ENCODE measurements at regions not wholly inside any gene's neighbourhood (a gene's known extent, or its start where the extent isn't known, plus 50 kb on each side); places are given as distances from the start of the nearest gene placed in this dataset.
A peak's percentile ranks its signal among the peaks of the same experiment; 100 is the strongest.

DNA sequence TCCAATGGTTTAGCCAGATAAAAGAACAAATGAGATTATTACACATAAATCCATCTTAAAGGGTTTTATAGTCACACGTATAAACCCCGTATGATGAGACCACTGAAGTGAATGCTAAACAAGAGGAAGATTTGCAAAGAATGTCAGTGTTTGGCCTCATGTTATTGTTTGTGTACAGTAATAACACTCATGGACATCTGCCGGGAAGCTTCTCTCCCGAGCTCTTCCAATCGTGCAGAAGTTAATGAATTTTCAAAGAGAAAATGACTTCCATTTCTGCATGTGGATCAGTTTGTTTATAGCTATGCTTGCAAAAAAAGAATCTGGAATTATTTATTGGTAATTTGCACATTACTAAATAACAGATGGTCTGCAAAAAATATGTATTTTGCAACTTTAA, 88.5 kb upstream of the APCDD1 start:
- H3K4me1 ChIP-seq (ENCODE audit: insufficient read depth, low read length) = no peaks in the 10 kb centered on the region
- H4K20me1 ChIP-seq (ENCODE audit: insufficient read depth, low read length) = no peaks in the 10 kb centered on the region
- no peaks in the 10 kb centered on the region for H3K79me2 ChIP-seq (ENCODE audit: insufficient read depth, low read length)
- no peaks in the 10 kb centered on the region for H3K9me3 ChIP-seq (ENCODE audit: low read depth, low read length)
- no peaks in the 10 kb centered on the region for H3K36me3 ChIP-seq (ENCODE audit: insufficient read depth, low read length)
- H3K27me3 ChIP-seq (ENCODE audit: insufficient read depth, low read length) = peaks cover 7% of the 10 kb centered on the region
- no peak overlapping the region for H2AFZ ChIP-seq (ENCODE audit: low read length)
- H3K4me3 ChIP-seq (ENCODE audit: insufficient read depth, low read length) = no peak overlapping the region
- no peak overlapping the region for H3K27ac ChIP-seq (ENCODE audit: low read depth, low read length)
- H3K4me2 ChIP-seq (ENCODE audit: insufficient read depth, low read length) = no peak overlapping the region
- TF ChIP-seq, protein P1, sequence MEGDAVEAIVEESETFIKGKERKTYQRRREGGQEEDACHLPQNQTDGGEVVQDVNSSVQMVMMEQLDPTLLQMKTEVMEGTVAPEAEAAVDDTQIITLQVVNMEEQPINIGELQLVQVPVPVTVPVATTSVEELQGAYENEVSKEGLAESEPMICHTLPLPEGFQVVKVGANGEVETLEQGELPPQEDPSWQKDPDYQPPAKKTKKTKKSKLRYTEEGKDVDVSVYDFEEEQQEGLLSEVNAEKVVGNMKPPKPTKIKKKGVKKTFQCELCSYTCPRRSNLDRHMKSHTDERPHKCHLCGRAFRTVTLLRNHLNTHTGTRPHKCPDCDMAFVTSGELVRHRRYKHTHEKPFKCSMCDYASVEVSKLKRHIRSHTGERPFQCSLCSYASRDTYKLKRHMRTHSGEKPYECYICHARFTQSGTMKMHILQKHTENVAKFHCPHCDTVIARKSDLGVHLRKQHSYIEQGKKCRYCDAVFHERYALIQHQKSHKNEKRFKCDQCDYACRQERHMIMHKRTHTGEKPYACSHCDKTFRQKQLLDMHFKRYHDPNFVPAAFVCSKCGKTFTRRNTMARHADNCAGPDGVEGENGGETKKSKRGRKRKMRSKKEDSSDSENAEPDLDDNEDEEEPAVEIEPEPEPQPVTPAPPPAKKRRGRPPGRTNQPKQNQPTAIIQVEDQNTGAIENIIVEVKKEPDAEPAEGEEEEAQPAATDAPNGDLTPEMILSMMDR (IDR thresholded peaks at IDR 0.05; ENCODE audit: extremely low read depth, low read depth, low read length) = no peak
- DNase-seq (ENCODE audit: insufficient read length, low spot score, missing footprints) = no peak

DNA sequence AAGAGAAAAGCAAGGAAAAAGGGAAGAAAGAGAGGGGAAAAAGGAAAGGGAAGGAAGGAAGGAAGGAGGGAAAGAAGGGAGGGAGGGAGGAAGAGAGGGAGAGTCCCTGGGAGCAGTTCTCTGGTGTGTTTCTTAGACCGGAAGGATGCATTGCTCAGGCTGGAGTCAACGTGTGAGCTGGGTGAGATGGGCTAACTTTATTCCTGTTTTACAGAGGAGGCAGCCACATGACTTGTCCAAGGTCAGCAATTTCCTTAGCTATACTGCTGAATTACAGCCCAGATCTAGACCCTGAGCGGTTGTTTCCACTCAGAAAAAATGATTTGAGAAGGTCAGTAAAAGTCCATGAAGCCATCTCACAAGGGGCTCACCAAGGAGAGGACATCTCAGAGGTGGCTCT, 86.6 kb upstream of the APCDD1 start:
- H3K36me3 ChIP-seq (ENCODE audit: insufficient read depth, low read length) = no peaks in the 10 kb centered on the region
- DNase-seq (ENCODE audit: insufficient read length, low spot score, missing footprints) = no peak
- TF ChIP-seq, protein P1 (IDR thresholded peaks at IDR 0.05; ENCODE audit: extremely low read depth, low read depth, low read length) = no peak
- no peaks in the 10 kb centered on the region for H3K4me1 ChIP-seq (ENCODE audit: insufficient read depth, low read length)
- H3K4me3 ChIP-seq (ENCODE audit: insufficient read depth, low read length) = no peak overlapping the region
- H3K27me3 ChIP-seq (ENCODE audit: insufficient read depth, low read length) = peaks cover 7% of the 10 kb centered on the region
- H3K27ac ChIP-seq (ENCODE audit: low read depth, low read length) = no peak overlapping the region
- no peak overlapping the region for H2AFZ ChIP-seq (ENCODE audit: low read length)
- no peaks in the 10 kb centered on the region for H3K79me2 ChIP-seq (ENCODE audit: insufficient read depth, low read length)
- H4K20me1 ChIP-seq (ENCODE audit: insufficient read depth, low read length) = no peaks in the 10 kb centered on the region
- no peak overlapping the region for H3K4me2 ChIP-seq (ENCODE audit: insufficient read depth, low read length)
- no peaks in the 10 kb centered on the region for H3K9me3 ChIP-seq (ENCODE audit: low read depth, low read length)

DNA sequence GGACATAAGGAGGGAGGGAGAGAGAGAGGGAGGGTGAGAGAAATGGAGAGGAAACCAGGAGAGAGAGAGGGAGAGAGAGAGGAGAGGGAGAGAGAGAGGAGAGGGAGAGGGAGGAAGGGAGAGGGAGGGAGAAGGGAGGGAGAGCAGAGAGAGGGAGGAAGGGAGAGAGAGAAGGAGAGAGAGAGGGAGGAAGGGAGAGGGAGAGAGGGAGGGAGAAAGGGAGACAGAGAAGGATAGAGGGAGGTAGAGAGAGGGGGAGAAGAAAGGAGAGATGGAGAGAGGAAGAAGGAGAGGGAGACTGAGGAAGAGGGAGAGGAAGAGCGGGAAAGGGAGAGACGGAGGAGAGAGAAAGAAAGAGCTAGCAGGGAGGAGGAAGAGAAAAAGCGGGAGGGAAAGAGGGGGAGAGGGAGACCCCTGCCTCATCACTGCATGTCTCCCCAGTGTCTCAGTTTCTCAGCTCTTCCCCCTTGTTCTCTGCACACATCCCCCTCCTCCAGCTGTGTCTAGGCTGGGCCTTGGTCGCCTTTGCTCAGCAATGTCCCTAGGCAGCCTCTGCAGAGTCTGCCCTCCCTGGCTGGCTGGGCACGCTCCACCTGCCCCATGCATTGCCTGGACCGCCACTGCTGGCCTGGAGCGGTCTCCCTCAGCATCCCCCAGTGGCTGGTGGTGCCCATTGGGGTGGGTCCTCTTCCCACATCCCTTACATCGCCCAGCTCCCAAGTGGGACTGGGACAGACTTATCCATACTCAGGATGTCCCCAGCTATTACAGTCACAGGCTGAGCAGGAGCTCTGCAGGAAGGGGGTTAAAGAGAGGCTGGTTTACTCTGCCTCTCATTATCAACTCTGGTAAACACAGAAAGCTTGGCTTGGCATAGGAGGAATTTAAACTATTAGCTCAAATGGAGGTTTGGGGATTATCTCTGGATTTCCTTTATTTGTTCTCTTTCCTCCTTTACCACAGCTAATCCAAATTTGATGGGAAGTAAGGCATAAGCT, 85.7 kb upstream of the APCDD1 start:
- H3K79me2 ChIP-seq (ENCODE audit: insufficient read depth, low read length) = no peaks in the 10 kb centered on the region
- peak; percentile 74 for DNase-seq (ENCODE audit: insufficient read length, low spot score, missing footprints)
- H3K27ac ChIP-seq (ENCODE audit: low read depth, low read length) = no peak overlapping the region
- H4K20me1 ChIP-seq (ENCODE audit: insufficient read depth, low read length) = no peaks in the 10 kb centered on the region
- TF ChIP-seq, protein P1 (IDR thresholded peaks at IDR 0.05; ENCODE audit: extremely low read depth, low read depth, low read length) = no peak
- H3K9me3 ChIP-seq (ENCODE audit: low read depth, low read length) = no peaks in the 10 kb centered on the region
- H3K4me1 ChIP-seq (ENCODE audit: insufficient read depth, low read length) = no peaks in the 10 kb centered on the region
- H3K4me3 ChIP-seq (ENCODE audit: insufficient read depth, low read length) = no peak overlapping the region
- peaks cover 7% of the 10 kb centered on the region for H3K27me3 ChIP-seq (ENCODE audit: insufficient read depth, low read length)
- no peak overlapping the region for H2AFZ ChIP-seq (ENCODE audit: low read length)
- H3K36me3 ChIP-seq (ENCODE audit: insufficient read depth, low read length) = no peaks in the 10 kb centered on the region
- H3K4me2 ChIP-seq (ENCODE audit: insufficient read depth, low read length) = no peak overlapping the region

DNA sequence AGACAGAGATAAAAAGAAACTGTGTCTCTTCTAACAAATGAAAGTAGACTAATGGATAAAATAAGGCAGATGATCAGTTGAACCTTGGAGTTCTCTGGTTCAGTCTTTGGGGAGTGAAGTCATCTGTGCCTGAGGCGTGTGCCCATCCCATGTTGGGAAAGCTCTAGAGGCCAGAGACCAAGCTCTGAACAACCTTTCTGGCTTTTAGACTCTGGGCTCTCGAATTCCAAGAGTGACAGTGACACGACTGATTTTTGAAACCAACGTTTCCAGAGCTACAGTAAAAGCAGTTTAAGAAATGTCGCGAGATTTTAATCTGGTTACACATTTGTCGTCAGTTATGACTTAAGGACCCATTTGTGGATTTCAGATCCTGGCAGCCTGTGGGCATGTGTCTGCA, 83.7 kb upstream of the APCDD1 start:
- Histone ChIP-seq H2AFZ (ENCODE audit: low read length) (no peak overlapping the region), H3K4me2 (ENCODE audit: insufficient read depth, low read length) (no peak overlapping the region), H3K27ac (ENCODE audit: low read depth, low read length) (no peak overlapping the region), H3K79me2 (ENCODE audit: insufficient read depth, low read length) (no peaks in the 10 kb centered on the region), H3K27me3 (ENCODE audit: insufficient read depth, low read length) (peaks cover 12% of the 10 kb centered on the region), H3K36me3 (ENCODE audit: insufficient read depth, low read length) (no peaks in the 10 kb centered on the region), H3K4me1 (ENCODE audit: insufficient read depth, low read length) (no peaks in the 10 kb centered on the region), H4K20me1 (ENCODE audit: insufficient read depth, low read length) (no peaks in the 10 kb centered on the region), H3K4me3 (ENCODE audit: insufficient read depth, low read length) (no peak overlapping the region), H3K9me3 (ENCODE audit: low read depth, low read length) (no peaks in the 10 kb centered on the region)
- DNase-seq (ENCODE audit: insufficient read length, low spot score, missing footprints) = no peak
- TF ChIP-seq, protein P1 (IDR thresholded peaks at IDR 0.05; ENCODE audit: extremely low read depth, low read depth, low read length) = no peak

All from osteoblast (primary cell).